IMR-90 (cell line): ENCODE measurements at regions not wholly inside any gene's neighbourhood (a gene's known extent, or its start where the extent isn't known, plus 50 kb on each side); places are given as distances from the start of the nearest gene placed in this dataset.
"Not testable (repeated sequence)": the region's sequence is repeated elsewhere in the genome, so short reads cannot be mapped to it uniquely, and the experiment has no call there.

Source experiments
- ATAC-seq: fragments of 200-7000 bp; cut with Tn5 transposase; 2 replicates; pipeline ENCODE4 v1.9.1; 2020; ENCODE audit warnings: low read depth, mild to moderate bottlenecking, moderate library complexity
- BruUV-seq: library from RNA; stranded (reverse); fragments of 400-500 nt; replicated peaks from 2 replicates; lab custom pipeline; 2021; lab: Mats Ljungman, UMichigan
- CTCF ChIA-PET: fragments of 300-600 bp; formaldehyde crosslinking; extraction: SDS; loops from one replicate; lab custom pipeline; 2021; ENCODE audit warnings: antibody characterized with exemption; lab: Yijun Ruan, JAX
- POLR2A ChIA-PET: fragments of 300-600 bp; sonication (Branson Sonifier 250); formaldehyde crosslinking; loops from one replicate; lab custom pipeline; 2022; ENCODE audit warnings: antibody characterized with exemption; ENCODE audit not compliant: unreplicated experiment; lab: Charles Lee
- DNase-seq: peaks from one replicate; pipeline ENCODE4 v3.0.0; 2013
- H2AFZ ChIP-seq: replicated peaks from 2 replicates; pipeline ENCODE3; 2013; ENCODE audit warnings: low read length, mild to moderate bottlenecking; ENCODE audit not compliant: poor library complexity
- H2AK5ac ChIP-seq: 2 replicates; pipeline ENCODE4 v1.6.1; 2013; ENCODE audit warnings: low read depth, low read length, inconsistent platforms
- H2AK9ac ChIP-seq: replicated peaks from 2 replicates; pipeline ENCODE3; 2013; ENCODE audit warnings: mild to moderate bottlenecking, low read depth, low read length, moderate library complexity; ENCODE audit not compliant: poor library complexity
- H2BK120ac ChIP-seq: 2 replicates; pipeline ENCODE4 v1.6.1; 2013; ENCODE audit warnings: low read depth, low read length, inconsistent platforms
- H2BK15ac ChIP-seq: 3 replicates; pipeline ENCODE4 v1.6.1; 2013; ENCODE audit warnings: low read depth, low read length, inconsistent platforms
- H2BK20ac ChIP-seq: 2 replicates; pipeline ENCODE4 v1.6.1; 2013; ENCODE audit warnings: low read depth, mild to moderate bottlenecking, inconsistent platforms, low read length, moderate library complexity
- H2BK5ac ChIP-seq: 2 replicates; pipeline ENCODE4 v1.6.1; 2013; ENCODE audit warnings: mild to moderate bottlenecking, low read depth, low read length, inconsistent platforms; ENCODE audit not compliant: poor library complexity, severe bottlenecking
- H3K14ac ChIP-seq: replicated peaks from 2 replicates; pipeline ENCODE4 v1.6.1; 2013; ENCODE audit warnings: low read depth, low read length, inconsistent platforms
- H3K18ac ChIP-seq: 2 replicates; pipeline ENCODE4 v1.6.1; 2013; ENCODE audit warnings: low read depth, low read length, control low read depth
- H3K23ac ChIP-seq: 2 replicates; pipeline ENCODE4 v1.6.1; 2013; ENCODE audit warnings: low read depth, low read length, inconsistent platforms
- H3K27ac ChIP-seq: 2 replicates; pipeline ENCODE4 v1.5.1; 2013; ENCODE audit warnings: mild to moderate bottlenecking, control low read depth, low read length; ENCODE audit not compliant: insufficient read depth
- H3K27me3 ChIP-seq: 2 replicates; pipeline ENCODE4 v1.6.1; 2013; ENCODE audit warnings: low read length; ENCODE audit not compliant: control insufficient read depth, insufficient read depth
- H3K36me3 ChIP-seq: 2 replicates; pipeline ENCODE4 v1.6.1; 2013; ENCODE audit warnings: low read length, mixed read lengths; ENCODE audit not compliant: control insufficient read depth, insufficient read depth
- H3K4ac ChIP-seq: 2 replicates; pipeline ENCODE4 v1.6.1; 2013; ENCODE audit warnings: low read depth, low read length, inconsistent platforms
- H3K4me1 ChIP-seq: 2 replicates; pipeline ENCODE4 v1.6.1; 2013; ENCODE audit warnings: low read length, mixed read lengths; ENCODE audit not compliant: control insufficient read depth, insufficient read depth
- H3K4me2 ChIP-seq: 2 replicates; pipeline ENCODE4 v1.6.1; 2013; ENCODE audit warnings: low read depth, mild to moderate bottlenecking, control low read depth, low read length, moderate library complexity
- H3K4me3 ChIP-seq: 2 replicates; pipeline ENCODE4 v1.5.1; 2013; ENCODE audit warnings: low read depth, mild to moderate bottlenecking, control low read depth, low read length, moderate library complexity; ENCODE audit not compliant: insufficient read depth
- H3K56ac ChIP-seq: 2 replicates; pipeline ENCODE4 v1.6.1; 2013; ENCODE audit warnings: low read length, inconsistent platforms; ENCODE audit not compliant: insufficient read depth; ENCODE audit errors: extremely low read depth
- H3K79me1 ChIP-seq, 2 experiments: 2 replicates each; pipeline ENCODE4 v1.6.1; 2013; ENCODE audit warnings: low read length in 2 of 2, inconsistent platforms in 1 of 2, low read depth in 1 of 2
- H3K9ac ChIP-seq: 2 replicates; pipeline ENCODE4 v1.6.1; 2013; ENCODE audit warnings: low read depth, low read length, control low read depth
- H3K9me1 ChIP-seq: 2 replicates; pipeline ENCODE4 v1.6.1; 2013; ENCODE audit warnings: low read length, inconsistent platforms; ENCODE audit not compliant: insufficient read depth
- H3K9me3 ChIP-seq: 2 replicates; pipeline ENCODE4 v1.6.1; 2013; ENCODE audit warnings: low read length; ENCODE audit not compliant: control insufficient read depth, insufficient read depth
- H4K20me1 ChIP-seq: 2 replicates; pipeline ENCODE4 v1.6.1; 2013; ENCODE audit warnings: low read length, inconsistent platforms; ENCODE audit not compliant: insufficient read depth
- H4K5ac ChIP-seq: 2 replicates; pipeline ENCODE4 v1.6.1; 2013; ENCODE audit warnings: mild to moderate bottlenecking, low read depth, low read length, control low read depth
- H4K8ac ChIP-seq, 2 experiments: 2 replicates each; pipeline ENCODE4 v1.6.1; 2013; ENCODE audit warnings: low read depth in 2 of 2, low read length in 2 of 2, control low read depth in 1 of 2, inconsistent platforms in 1 of 2
- H4K91ac ChIP-seq: 2 replicates; pipeline ENCODE4 v1.6.1; 2013; ENCODE audit warnings: low read depth, low read length, inconsistent platforms; ENCODE audit not compliant: insufficient read depth
- BHLHE40 ChIP-seq: fragments of 150-350 bp; IDR thresholded peaks from 2 replicates; pipeline ENCODE4 v1.6.1; 2016; ENCODE audit warnings: mild to moderate bottlenecking, low read depth, low read length
- CHD1 ChIP-seq: IDR thresholded peaks from 2 replicates; pipeline ENCODE4 v1.6.1; 2012; ENCODE audit warnings: low read depth, low read length, improper control_type of control experiment
- MXI1 ChIP-seq: IDR thresholded peaks from 2 replicates; pipeline ENCODE4 v1.6.1; 2012; ENCODE audit warnings: low read depth, mild to moderate bottlenecking, low read length, moderate library complexity, borderline replicate concordance
- SMC3 ChIP-seq: fragments of 150-350 bp; IDR thresholded peaks from 2 replicates; pipeline ENCODE4 v1.6.1; 2016; ENCODE audit warnings: low read depth, mild to moderate bottlenecking, antibody characterized with exemption, low read length, moderate library complexity
- USF2 ChIP-seq: fragments of 150-350 bp; IDR thresholded peaks from 2 replicates; pipeline ENCODE4 v1.6.1; 2017; ENCODE audit warnings: mild to moderate bottlenecking, antibody characterized with exemption, low read length, low read depth
- WGBS, 2 experiments: methylation state at CpG; one replicate each; pipeline versions ENCODE4 v1.1.5 to v1.1.7; 2013; ENCODE audit warnings: missing lambda C conversion rate in 2 of 2; ENCODE audit not compliant: insufficient read length in 1 of 2; ENCODE audit errors: extremely low coverage in 2 of 2; 5-methylcytosine and 5-hydroxymethylcytosine counted together
- dilution Hi-C: fragments of 300-500 bp; cut with HindIII; formaldehyde crosslinking; loops from one replicate; pipeline ENCODE4 v1.14.3; 2018; ENCODE audit warnings: low sequenced_read_pairs; ENCODE audit not compliant: unreplicated experiment
- in situ Hi-C: fragments of 300-500 bp; cut with MboI; formaldehyde crosslinking; loops from 3 replicates; pipeline ENCODE4 v1.14.3; 2019; ENCODE audit warnings: low sequenced_read_pairs, inconsistent platforms, mixed read lengths
- intact Hi-C: fragments of 100-400 bp; cut with micrococcal nuclease; formaldehyde crosslinking; loops from 2 replicates; pipeline ENCODE4 v1.10.0; 2022

- no peak overlapping the region for H3K23ac ChIP-seq
- H3K9me3 ChIP-seq, result no peaks in the 10 kb centered on the region
- ATAC-seq (no peak), DNase-seq (no peak)
- ChIA-PET CTCF (interaction anchor here (0.7 kb wide), 1 partner anchor 161 kb away, joined by 3 read pairs; no protein-coding TSS in a partner anchor), POLR2A (interaction anchor here (0.6 kb wide), 1 partner anchor 26 kb away, joined by 4 read pairs; no protein-coding TSS in a partner anchor)
- H4K20me1 ChIP-seq, result no peaks in the 10 kb centered on the region
- no peak overlapping the region for H3K18ac ChIP-seq
- no peak overlapping the region for H3K4me2 ChIP-seq
- dilution Hi-C loops, result no loop called here
- no peak overlapping the region for H2BK5ac ChIP-seq
- no peaks in the 10 kb centered on the region for H3K27me3 ChIP-seq
- no peak overlapping the region for H3K56ac ChIP-seq
- no peak overlapping the region for H2BK20ac ChIP-seq
- no peak overlapping the region for H3K14ac ChIP-seq
- no peak overlapping the region for H4K8ac ChIP-seq
- intact Hi-C loops, result no loop called here
- H3K4me3 ChIP-seq, result no peak overlapping the region
- no peak overlapping the region for H2BK15ac ChIP-seq
- no peak overlapping the region for H3K9ac ChIP-seq
- no peak overlapping the region for H4K91ac ChIP-seq
- no peak overlapping the region for H3K27ac ChIP-seq
- in situ Hi-C loops, result no loop called here
- no peak overlapping the region for H2AK9ac ChIP-seq
- H3K79me1 ChIP-seq, result no peaks in the 10 kb centered on the region
- H3K9me1 ChIP-seq, result no peaks in the 10 kb centered on the region
- H3K36me3 ChIP-seq, result no peaks in the 10 kb centered on the region
- no peak overlapping the region for H2AK5ac ChIP-seq
- WGBS, 2 experiments, result no CpG with 5 or more reads among the region's 3 CpGs
- BruUV-seq, result no TSS peak
- H4K5ac ChIP-seq, result no peak overlapping the region
- H3K4me1 ChIP-seq, result no peaks in the 10 kb centered on the region
- no peak overlapping the region for H2AFZ ChIP-seq
- no peak overlapping the region for H2BK120ac ChIP-seq
- no peak for TF ChIP-seq USF2
- TF ChIP-seq SMC3, result no peak
- TF ChIP-seq BHLHE40, result no peak
- no peak for TF ChIP-seq CHD1
- TF ChIP-seq MXI1, result no peak
- H3K4ac ChIP-seq, result no peak overlapping the region
These were observed 213.9 kb upstream of the TBL1XR1 start for GRCh38 chr3:177411201-177411600.

GRCh38 chr3:177412677-177413170 lies 215.4 kb upstream of the TBL1XR1 start:
- H2AK9ac ChIP-seq, H4K91ac ChIP-seq, H2AK5ac ChIP-seq, ATAC-seq, H4K8ac ChIP-seq, H3K9me1 ChIP-seq, H2BK20ac ChIP-seq, H3K14ac ChIP-seq, H3K18ac ChIP-seq, H3K56ac ChIP-seq, in situ Hi-C loops, DNase-seq, H3K4me2 ChIP-seq, H3K4me3 ChIP-seq, H3K4me1 ChIP-seq, H3K23ac ChIP-seq, H3K27me3 ChIP-seq, H4K20me1 ChIP-seq, BruUV-seq, POLR2A ChIA-PET, H2BK120ac ChIP-seq, H2BK5ac ChIP-seq, H2BK15ac ChIP-seq, H2AFZ ChIP-seq, H3K9ac ChIP-seq, H3K79me1 ChIP-seq, H3K27ac ChIP-seq, intact Hi-C loops, H3K4ac ChIP-seq, H4K5ac ChIP-seq, dilution Hi-C loops, H3K36me3 ChIP-seq, CTCF ChIA-PET, H3K9me3 ChIP-seq: not testable (repeated sequence)
- WGBS, 2 experiments, result 91% methylated on average over 4 of the region's 32 CpGs; no CpG with 5 or more reads in 1 of the 2 experiments
